GM18505 (cell line): ENCODE measurements at regions not wholly inside any gene's neighbourhood (a gene's known extent, or its start where the extent isn't known, plus 50 kb on each side); places are given as distances from the start of the nearest gene placed in this dataset.
A peak's percentile ranks its signal among the peaks of the same experiment; 100 is the strongest.

Experiments
- ATAC-seq: cut with Tn5 transposase; IDR thresholded peaks from one replicate; pipeline ENCODE4 v1.9.1; 2021; ENCODE audit not compliant: unreplicated experiment
- POLR2A ChIP-seq: IDR thresholded peaks from 4 replicates; pipeline ENCODE4 v1.6.1; 2011; ENCODE audit warnings: borderline replicate concordance; ENCODE audit not compliant: insufficient read depth, insufficient read length; ENCODE audit errors: extremely low read depth

GRCh38 chr3:82363131-82363530 lies 601.7 kb upstream of the GBE1 start:
- no peak for TF ChIP-seq POLR2A
- no peak for ATAC-seq

DNA sequence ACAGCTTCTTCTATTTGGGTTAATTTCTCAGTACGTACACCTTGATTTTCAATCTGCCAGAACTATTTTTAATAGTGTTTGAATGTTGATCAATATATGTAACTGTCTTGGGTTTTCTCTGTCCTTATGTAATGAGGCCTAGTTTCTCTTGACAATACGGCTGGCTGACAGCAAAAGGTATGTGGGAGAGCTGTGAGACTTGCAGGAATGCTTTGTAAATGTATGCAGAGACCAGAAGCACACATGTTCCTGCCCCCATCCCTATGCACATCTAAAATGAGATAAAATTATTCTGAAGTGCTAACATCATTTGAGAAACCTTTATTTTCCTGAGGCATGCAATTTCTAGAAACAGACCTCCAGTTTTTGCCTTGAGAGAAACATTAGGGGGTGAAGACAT lies 593.8 kb upstream of the GBE1 start:
- no peak for ATAC-seq
- TF ChIP-seq POLR2A: no peak

GRCh38 chr3:82354228-82354627 lies 592.8 kb upstream of the GBE1 start:
- no peak for TF ChIP-seq POLR2A
- ATAC-seq: no peak

GRCh38 chr3:82353306-82354171 lies 592.1 kb upstream of the GBE1 start:
- no peak for ATAC-seq
- TF ChIP-seq POLR2A: no peak

GRCh38 chr3:82347585-82347984 lies 586.1 kb upstream of the GBE1 start:
- TF ChIP-seq POLR2A: no peak
- no peak for ATAC-seq

DNA sequence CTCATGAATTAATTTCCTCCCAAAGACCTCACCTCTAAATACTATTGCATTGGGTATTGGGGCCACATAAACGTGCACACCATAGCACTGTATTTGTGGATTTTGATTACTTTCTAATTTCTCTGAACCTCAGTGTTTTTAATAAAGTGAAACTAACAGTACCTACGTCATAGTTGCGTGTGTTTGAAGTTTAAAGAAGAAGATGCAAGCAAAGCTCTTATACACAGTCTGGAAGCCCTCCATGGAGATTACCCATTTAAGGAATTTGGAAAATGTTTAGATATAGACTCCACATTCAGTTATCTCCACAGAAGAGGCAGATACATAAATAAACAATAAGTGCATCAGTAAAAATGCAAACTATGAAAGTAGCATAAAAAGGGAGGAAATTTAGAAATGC lies 581.1 kb upstream of the GBE1 start:
- TF ChIP-seq POLR2A: no peak
- ATAC-seq: no peak

GRCh38 chr3:82329300-82329699 lies 567.9 kb upstream of the GBE1 start:
- ATAC-seq: peak; percentile 60
- no peak for TF ChIP-seq POLR2A

- no peak for ATAC-seq
- TF ChIP-seq POLR2A: no peak
These were observed 550.5 kb upstream of the GBE1 start for GRCh38 chr3:82311901-82312300.

DNA sequence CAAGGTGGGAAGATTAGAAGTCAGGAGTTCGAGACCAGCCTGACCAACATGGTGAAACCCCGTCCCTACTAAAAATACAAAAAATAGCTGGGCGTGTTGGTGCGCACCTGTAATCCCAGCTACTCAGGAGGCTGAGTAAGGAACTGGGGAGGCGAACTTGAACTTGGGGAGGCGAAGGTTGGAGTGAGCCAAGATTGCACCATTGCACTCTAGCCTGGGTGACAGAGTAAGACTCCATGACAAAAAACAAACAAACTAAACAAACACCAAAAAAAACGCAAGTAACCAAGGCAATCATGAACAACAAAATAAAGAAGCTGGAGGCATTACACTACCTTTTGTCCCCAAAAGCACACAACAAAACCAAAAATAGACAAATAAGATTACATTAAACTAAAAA lies 547.3 kb upstream of the GBE1 start:
- ATAC-seq: no peak
- TF ChIP-seq POLR2A: no peak

DNA sequence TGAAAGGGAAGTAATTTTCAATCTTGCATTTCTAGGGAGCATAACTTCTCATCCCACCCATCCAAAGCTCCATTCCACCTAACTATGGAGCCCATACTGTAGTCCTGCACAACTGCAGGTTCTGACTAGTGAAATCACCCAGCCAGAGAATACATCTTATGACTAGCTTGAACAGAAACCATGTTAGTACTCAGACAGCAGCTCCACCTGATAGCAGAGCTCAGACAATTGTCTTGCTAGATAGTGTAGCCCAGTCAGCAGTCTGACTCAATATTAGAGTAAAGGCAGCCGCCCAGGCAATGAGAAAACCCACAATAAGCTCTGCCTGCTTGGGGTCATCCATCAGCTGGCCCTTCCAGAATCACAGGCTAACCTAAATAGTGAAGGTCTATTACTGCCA lies 544.7 kb upstream of the GBE1 start:
- no peak for ATAC-seq
- TF ChIP-seq POLR2A: no peak

- TF ChIP-seq POLR2A: no peak
- peak; percentile 42 for ATAC-seq
These were observed 533.2 kb upstream of the GBE1 start for GRCh38 chr3:82294609-82295008.

DNA sequence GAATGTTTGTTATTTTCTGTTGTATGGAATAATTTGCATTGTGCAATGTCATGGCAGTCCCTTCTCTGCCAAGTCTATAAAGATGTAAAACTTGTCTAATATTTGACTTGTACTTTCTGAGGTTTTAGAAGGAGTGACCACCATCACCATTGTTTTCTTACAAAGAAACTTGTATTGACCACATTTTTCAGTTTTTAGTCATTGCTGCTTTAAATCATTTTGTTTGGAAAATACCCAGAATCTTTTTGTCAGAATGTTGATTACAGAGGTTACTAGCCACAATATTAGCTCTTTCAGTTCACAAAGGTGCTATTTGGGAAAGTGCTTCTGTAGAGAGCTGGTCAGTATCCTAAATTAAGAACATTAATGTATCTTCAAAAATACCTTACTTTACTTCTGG lies 532.4 kb upstream of the GBE1 start:
- no peak for TF ChIP-seq POLR2A
- ATAC-seq: peak; percentile 79

GRCh38 chr3:82293435-82293834 lies 532.0 kb upstream of the GBE1 start:
- no peak for TF ChIP-seq POLR2A
- no peak for ATAC-seq

GRCh38 chr3:82287562-82287961 lies 526.1 kb upstream of the GBE1 start:
- no peak for TF ChIP-seq POLR2A
- ATAC-seq: no peak
